Activated CD4-positive, alpha-beta T cell treated with anti-CD3 and anti-CD28 coated beads for 48 hours (primary cell): ENCODE measurements at regions not wholly inside any gene's neighbourhood (a gene's known extent, or its start where the extent isn't known, plus 50 kb on each side); places are given as distances from the start of the nearest gene placed in this dataset.

Experiments
- DNase-seq: peaks from one replicate; pipeline ENCODE4 v3.0.0-alpha.2; 2020

GRCh38 chr15:98568382-98569017 lies 79.8 kb upstream of the IGF1R start:
- DNase-seq, result no peak

DNA sequence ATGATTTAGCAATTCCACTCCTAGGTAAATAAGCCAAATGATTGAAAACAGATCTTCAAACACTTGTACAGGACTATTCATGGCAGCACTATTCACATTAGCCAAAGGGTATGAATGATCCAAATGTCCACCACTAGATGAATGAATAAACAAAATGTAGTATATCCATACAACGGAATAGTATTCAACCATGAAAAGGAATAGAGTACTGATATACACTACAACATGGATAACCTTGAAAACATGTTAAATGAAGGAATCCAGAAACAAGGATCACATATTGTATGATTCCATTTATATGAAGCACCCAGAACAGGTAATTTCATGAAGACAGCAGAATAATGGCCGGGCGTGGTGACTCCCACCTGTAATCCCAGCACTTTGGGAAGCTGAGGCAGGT lies 78.2 kb upstream of the IGF1R start:
- DNase-seq, result no peak

GRCh38 chr15:98580572-98580971 lies 67.8 kb upstream of the IGF1R start:
- no peak for DNase-seq

DNA sequence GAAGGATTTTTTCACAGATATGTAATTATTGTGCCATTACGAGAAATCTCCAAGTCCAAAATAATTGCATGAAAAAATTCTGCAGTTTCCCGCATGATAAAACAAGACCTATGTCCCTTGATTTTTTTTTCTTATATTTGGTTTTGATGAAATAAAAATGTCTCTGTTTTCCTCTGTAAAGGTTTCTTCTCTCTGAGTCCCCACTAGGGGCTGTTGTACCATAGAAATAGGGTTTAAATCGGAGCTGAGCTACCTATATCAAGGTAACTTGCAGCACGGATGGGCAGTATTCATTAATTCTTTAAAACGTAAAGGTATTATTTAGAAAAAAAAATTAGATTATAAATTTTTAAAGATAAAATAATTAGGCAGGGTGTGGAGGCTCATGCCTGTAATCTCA lies 66.6 kb upstream of the IGF1R start:
- no peak for DNase-seq

GRCh38 chr15:98582900-98583554 lies 65.3 kb upstream of the IGF1R start:
- no peak for DNase-seq

- no peak for DNase-seq
Observed at GRCh38 chr15:98583771-98584430, 64.4 kb upstream of the IGF1R start.

GRCh38 chr15:98586066-98586465 lies 62.3 kb upstream of the IGF1R start:
- DNase-seq, result no peak

- DNase-seq, result no peak
Observed at GRCh38 chr15:98592136-98592535, 56.2 kb upstream of the IGF1R start.

GRCh38 chr15:98596131-98596530 lies 52.2 kb upstream of the IGF1R start:
- DNase-seq, result no peak

- DNase-seq, result no peak
Observed at GRCh38 chr15:98596885-98597392, 51.4 kb upstream of the IGF1R start.

DNA sequence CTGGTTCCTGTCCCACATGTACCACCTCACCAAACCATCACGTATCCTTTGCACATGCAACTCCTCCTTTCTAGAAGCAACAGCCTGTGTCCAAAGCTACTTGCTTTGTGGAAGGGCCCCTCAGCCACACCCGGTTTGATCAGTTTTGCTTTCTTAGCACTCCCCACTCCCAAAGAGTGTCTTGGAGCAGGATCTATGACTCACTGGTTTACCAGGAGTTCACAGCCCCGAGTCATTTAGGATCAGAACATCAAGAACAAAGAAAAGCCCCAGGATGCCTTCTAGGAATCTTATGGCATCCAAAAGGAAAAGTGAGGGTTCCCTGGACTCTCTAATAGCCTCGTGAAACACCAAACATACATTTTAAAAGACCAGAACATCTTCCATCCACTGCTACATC lies 50.7 kb upstream of the IGF1R start:
- no peak for DNase-seq
